Cardiac muscle cell (in vitro differentiated cells and primary cell): ENCODE measurements at regions not wholly inside any gene's neighbourhood (a gene's known extent, or its start where the extent isn't known, plus 50 kb on each side); places are given as distances from the start of the nearest gene placed in this dataset.

Source experiments
- DNase-seq, 2 donors: peaks; one replicate each; pipeline versions ENCODE4 v3.0.0 to v3.0.0-alpha.2; 2010 to 2017; ENCODE audit warnings: low read depth in 1 of 2, low spot score in 1 of 2
- H3K27ac ChIP-seq: fragments of 200-600 bp; sonication (generic); 2 replicates; pipeline ENCODE4 v1.5.1; 2016
- H3K27me3 ChIP-seq: fragments of 200-600 bp; sonication (generic); 2 replicates; pipeline ENCODE4 v1.6.0; 2016; ENCODE audit warnings: control low read depth
- H3K36me3 ChIP-seq: fragments of 200-600 bp; sonication (generic); 2 replicates; pipeline ENCODE4 v1.5.1; 2016; ENCODE audit warnings: control low read depth
- H3K4me1 ChIP-seq: fragments of 200-600 bp; sonication (generic); 2 replicates; pipeline ENCODE4 v1.8.1; 2017; ENCODE audit warnings: low read depth, mild to moderate bottlenecking, mixed run types
- H3K4me3 ChIP-seq: fragments of 200-600 bp; sonication (generic); 2 replicates; pipeline ENCODE4 v1.5.1; 2016; ENCODE audit warnings: mild to moderate bottlenecking
- H3K9me3 ChIP-seq: fragments of 200-600 bp; sonication (generic); 2 replicates; pipeline ENCODE4 v1.5.1; 2017; ENCODE audit warnings: low read depth, mild to moderate bottlenecking, control low read depth
- TF ChIP-seq, protein P1 (sequence below): IDR thresholded peaks from 2 replicates; pipeline ENCODE4 v1.5.1; 2012; ENCODE audit warnings: low read depth, mild to moderate bottlenecking, low read length

- no peaks in the 10 kb centered on the region for H3K4me1 ChIP-seq
- H3K9me3 ChIP-seq = no peaks in the 10 kb centered on the region
- TF ChIP-seq, protein P1, sequence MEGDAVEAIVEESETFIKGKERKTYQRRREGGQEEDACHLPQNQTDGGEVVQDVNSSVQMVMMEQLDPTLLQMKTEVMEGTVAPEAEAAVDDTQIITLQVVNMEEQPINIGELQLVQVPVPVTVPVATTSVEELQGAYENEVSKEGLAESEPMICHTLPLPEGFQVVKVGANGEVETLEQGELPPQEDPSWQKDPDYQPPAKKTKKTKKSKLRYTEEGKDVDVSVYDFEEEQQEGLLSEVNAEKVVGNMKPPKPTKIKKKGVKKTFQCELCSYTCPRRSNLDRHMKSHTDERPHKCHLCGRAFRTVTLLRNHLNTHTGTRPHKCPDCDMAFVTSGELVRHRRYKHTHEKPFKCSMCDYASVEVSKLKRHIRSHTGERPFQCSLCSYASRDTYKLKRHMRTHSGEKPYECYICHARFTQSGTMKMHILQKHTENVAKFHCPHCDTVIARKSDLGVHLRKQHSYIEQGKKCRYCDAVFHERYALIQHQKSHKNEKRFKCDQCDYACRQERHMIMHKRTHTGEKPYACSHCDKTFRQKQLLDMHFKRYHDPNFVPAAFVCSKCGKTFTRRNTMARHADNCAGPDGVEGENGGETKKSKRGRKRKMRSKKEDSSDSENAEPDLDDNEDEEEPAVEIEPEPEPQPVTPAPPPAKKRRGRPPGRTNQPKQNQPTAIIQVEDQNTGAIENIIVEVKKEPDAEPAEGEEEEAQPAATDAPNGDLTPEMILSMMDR = no peak
- DNase-seq = no peak
- no peaks in the 10 kb centered on the region for H3K27me3 ChIP-seq
- H3K36me3 ChIP-seq = no peaks in the 10 kb centered on the region
- H3K27ac ChIP-seq = no peak overlapping the region
- no peak overlapping the region for H3K4me3 ChIP-seq
These were observed 907.1 kb downstream of the RPA4 start for GRCh38 chrX:97790850-97791249.

- H3K4me1 ChIP-seq = no peaks in the 10 kb centered on the region
- H3K27ac ChIP-seq = no peak overlapping the region
- H3K36me3 ChIP-seq = no peaks in the 10 kb centered on the region
- TF ChIP-seq, protein P1 = no peak
- H3K9me3 ChIP-seq = no peaks in the 10 kb centered on the region
- DNase-seq = no peak
- no peak overlapping the region for H3K4me3 ChIP-seq
- H3K27me3 ChIP-seq = no peaks in the 10 kb centered on the region
These were observed 913.4 kb downstream of the RPA4 start for GRCh38 chrX:97797076-97797475.

GRCh38 chrX:97806238-97806637, 922.5 kb downstream of the RPA4 start:
- TF ChIP-seq, protein P1 = no peak
- no peaks in the 10 kb centered on the region for H3K27me3 ChIP-seq
- H3K9me3 ChIP-seq = no peaks in the 10 kb centered on the region
- H3K4me1 ChIP-seq = no peaks in the 10 kb centered on the region
- H3K27ac ChIP-seq = no peak overlapping the region
- no peaks in the 10 kb centered on the region for H3K36me3 ChIP-seq
- H3K4me3 ChIP-seq = no peak overlapping the region
- DNase-seq = no peak

GRCh38 chrX:97806946-97807345, 923.2 kb downstream of the RPA4 start:
- Histone ChIP-seq H3K27me3 (no peaks in the 10 kb centered on the region), H3K9me3 (no peaks in the 10 kb centered on the region), H3K4me1 (no peaks in the 10 kb centered on the region), H3K36me3 (no peaks in the 10 kb centered on the region), H3K27ac (no peak overlapping the region), H3K4me3 (no peak overlapping the region)
- TF ChIP-seq, protein P1 = no peak
- DNase-seq = no peak

GRCh38 chrX:97820170-97820569, 936.5 kb downstream of the RPA4 start:
- TF ChIP-seq, protein P1 = no peak
- Histone ChIP-seq H3K27me3 (no peaks in the 10 kb centered on the region), H3K4me3 (no peak overlapping the region), H3K27ac (no peak overlapping the region), H3K36me3 (no peaks in the 10 kb centered on the region), H3K4me1 (no peaks in the 10 kb centered on the region), H3K9me3 (no peaks in the 10 kb centered on the region)
- no peak for DNase-seq

DNA sequence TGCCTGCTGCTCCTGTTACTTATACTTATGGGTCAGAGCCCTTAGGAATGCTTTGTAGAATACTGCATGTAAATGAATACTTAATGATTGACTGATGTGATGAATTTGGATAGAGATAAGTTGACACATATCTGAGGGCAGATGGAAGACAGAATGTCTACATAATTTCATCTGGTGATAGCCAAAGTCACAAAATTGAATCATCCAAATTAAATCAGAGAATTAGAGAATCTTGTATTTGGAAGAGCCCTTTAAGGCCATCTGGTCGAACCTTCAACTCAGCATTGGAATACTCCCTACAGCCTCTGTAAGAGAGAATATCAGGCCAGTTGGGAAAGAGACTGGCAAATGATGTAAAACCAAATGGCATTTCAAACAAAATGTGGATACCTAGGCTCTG, 944.8 kb downstream of the RPA4 start:
- H3K36me3 ChIP-seq = no peaks in the 10 kb centered on the region
- no peak overlapping the region for H3K4me3 ChIP-seq
- no peaks in the 10 kb centered on the region for H3K9me3 ChIP-seq
- H3K27ac ChIP-seq = no peak overlapping the region
- no peaks in the 10 kb centered on the region for H3K4me1 ChIP-seq
- H3K27me3 ChIP-seq = no peaks in the 10 kb centered on the region
- no peak for DNase-seq
- TF ChIP-seq, protein P1 = no peak
